GM18907 (cell line): ENCODE measurements at regions not wholly inside any gene's neighbourhood (a gene's known extent, or its start where the extent isn't known, plus 50 kb on each side); places are given as distances from the start of the nearest gene placed in this dataset.

Experiments used
- ATAC-seq: cut with Tn5 transposase; IDR thresholded peaks from one replicate; pipeline ENCODE4 v1.9.1; 2021; ENCODE audit warnings: mild to moderate bottlenecking, moderate library complexity; ENCODE audit not compliant: unreplicated experiment

GRCh38 chr3:72109327-72110259, 324.6 kb upstream of the PROK2 start:
- no peak for ATAC-seq

GRCh38 chr3:72105306-72105705, 320.4 kb upstream of the PROK2 start:
- ATAC-seq: no peak

GRCh38 chr3:72102112-72102616, 317.2 kb upstream of the PROK2 start:
- peak; percentile 64 for ATAC-seq

GRCh38 chr3:72101494-72101893, 316.5 kb upstream of the PROK2 start:
- ATAC-seq: no peak

- ATAC-seq: peak; percentile 73
Observed at GRCh38 chr3:72100601-72101187, 315.7 kb upstream of the PROK2 start.

GRCh38 chr3:72100080-72100511, 315.1 kb upstream of the PROK2 start:
- no peak for ATAC-seq

GRCh38 chr3:72099326-72100079, 314.6 kb upstream of the PROK2 start:
- ATAC-seq: no peak

- no peak for ATAC-seq
Observed at GRCh38 chr3:72097053-72097452, 312.1 kb upstream of the PROK2 start.

- no peak for ATAC-seq
Observed at GRCh38 chr3:72095521-72095920, 310.6 kb upstream of the PROK2 start.

GRCh38 chr3:72093992-72094334, 309.0 kb upstream of the PROK2 start:
- ATAC-seq: no peak

- peak; percentile 45 for ATAC-seq
Observed at GRCh38 chr3:72093270-72093991, 308.5 kb upstream of the PROK2 start.

GRCh38 chr3:72092778-72093177, 307.8 kb upstream of the PROK2 start:
- ATAC-seq: no peak

GRCh38 chr3:72088486-72089025, 303.6 kb upstream of the PROK2 start:
- no peak for ATAC-seq

GRCh38 chr3:72087420-72087819, 302.5 kb upstream of the PROK2 start:
- no peak for ATAC-seq

GRCh38 chr3:72086743-72087087, 301.8 kb upstream of the PROK2 start:
- ATAC-seq: no peak

GRCh38 chr3:72086042-72086742, 301.2 kb upstream of the PROK2 start:
- no peak for ATAC-seq

- ATAC-seq: no peak
Observed at GRCh38 chr3:72085036-72085435, 300.1 kb upstream of the PROK2 start.

GRCh38 chr3:72082776-72083462, 298.0 kb upstream of the PROK2 start:
- peak; percentile 20 for ATAC-seq

- ATAC-seq: peak; percentile 66
Observed at GRCh38 chr3:72082186-72082715, 297.3 kb upstream of the PROK2 start.
